SU-DHL-6 (cell line): ENCODE measurements at regions not wholly inside any gene's neighbourhood (a gene's known extent, or its start where the extent isn't known, plus 50 kb on each side); places are given as distances from the start of the nearest gene placed in this dataset.

Source experiments
- EZH2phosphoT487 ChIP-seq: fragments of 200-600 bp; sonication (generic), shearing (Covaris generic); conservative IDR thresholded peaks from 2 replicates; pipeline ENCODE4 v1.6.1; 2018; ENCODE audit warnings: mild to moderate bottlenecking, antibody characterized with exemption, low read length, moderate library complexity, mixed read lengths
- TF ChIP-seq, protein P1 (sequence below): fragments of 200-600 bp; sonication (generic); IDR thresholded peaks from one replicate; pipeline ENCODE4 v1.5.1; 2017; ENCODE audit warnings: antibody characterized with exemption, mild to moderate bottlenecking, low read length, moderate library complexity; ENCODE audit not compliant: insufficient read depth, poor library complexity, severe bottlenecking

DNA sequence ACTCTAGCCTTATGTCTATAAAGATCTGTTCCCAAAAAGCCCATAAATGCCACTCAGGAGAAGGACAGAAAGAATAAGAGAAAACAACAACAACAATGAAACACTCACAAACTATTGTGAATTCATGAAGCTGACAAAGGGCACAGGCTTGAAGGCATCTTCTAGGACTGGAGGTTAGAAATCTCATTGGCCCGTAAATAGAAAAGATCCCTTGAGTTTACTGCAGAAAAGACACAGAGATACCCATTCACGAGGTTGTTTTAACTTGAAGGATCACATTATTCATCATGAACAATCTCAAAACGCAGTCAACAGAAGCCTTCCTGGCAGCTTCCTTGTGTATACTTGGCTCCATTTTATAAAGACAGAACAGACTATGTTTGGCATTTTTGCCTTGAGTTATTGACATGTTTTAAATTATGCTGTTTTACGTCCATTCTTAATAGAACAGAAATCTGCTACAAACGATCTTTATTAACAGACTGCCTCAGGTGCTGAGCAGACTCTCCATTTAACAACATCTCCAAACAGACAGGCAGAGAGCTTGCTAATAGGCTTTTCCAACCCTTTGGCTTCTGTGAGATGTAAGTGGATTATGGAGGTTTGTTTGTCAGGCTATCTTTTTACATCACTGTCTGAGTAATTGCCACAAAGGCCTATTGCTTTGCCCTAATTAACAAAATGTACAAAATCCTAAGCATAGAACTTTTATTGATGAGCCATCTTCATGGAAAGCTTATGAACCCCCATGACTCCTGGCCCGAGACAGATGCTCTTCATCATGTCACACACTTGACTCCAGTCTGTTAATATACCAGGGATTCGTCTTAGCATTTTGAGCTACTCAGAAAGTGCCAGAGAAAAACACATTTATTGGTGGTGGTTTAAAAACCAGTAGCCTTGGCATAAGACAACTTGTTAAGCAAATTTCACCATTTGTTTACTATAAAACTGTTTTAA, 735.3 kb upstream of the ZNF608 start:
- TF ChIP-seq, protein P1, sequence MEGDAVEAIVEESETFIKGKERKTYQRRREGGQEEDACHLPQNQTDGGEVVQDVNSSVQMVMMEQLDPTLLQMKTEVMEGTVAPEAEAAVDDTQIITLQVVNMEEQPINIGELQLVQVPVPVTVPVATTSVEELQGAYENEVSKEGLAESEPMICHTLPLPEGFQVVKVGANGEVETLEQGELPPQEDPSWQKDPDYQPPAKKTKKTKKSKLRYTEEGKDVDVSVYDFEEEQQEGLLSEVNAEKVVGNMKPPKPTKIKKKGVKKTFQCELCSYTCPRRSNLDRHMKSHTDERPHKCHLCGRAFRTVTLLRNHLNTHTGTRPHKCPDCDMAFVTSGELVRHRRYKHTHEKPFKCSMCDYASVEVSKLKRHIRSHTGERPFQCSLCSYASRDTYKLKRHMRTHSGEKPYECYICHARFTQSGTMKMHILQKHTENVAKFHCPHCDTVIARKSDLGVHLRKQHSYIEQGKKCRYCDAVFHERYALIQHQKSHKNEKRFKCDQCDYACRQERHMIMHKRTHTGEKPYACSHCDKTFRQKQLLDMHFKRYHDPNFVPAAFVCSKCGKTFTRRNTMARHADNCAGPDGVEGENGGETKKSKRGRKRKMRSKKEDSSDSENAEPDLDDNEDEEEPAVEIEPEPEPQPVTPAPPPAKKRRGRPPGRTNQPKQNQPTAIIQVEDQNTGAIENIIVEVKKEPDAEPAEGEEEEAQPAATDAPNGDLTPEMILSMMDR = no peak
- TF ChIP-seq EZH2phosphoT487 = no peak
